ENCODE measurements at regions not wholly inside any gene's neighbourhood (a gene's known extent, or its start where the extent isn't known, plus 50 kb on each side); places are given as distances from the start of the nearest gene placed in this dataset.
"Not testable (repeated sequence)": the region's sequence is repeated elsewhere in the genome, so short reads cannot be mapped to it uniquely, and the experiment has no call there.

GRCh38 chr9:129435291-129435690 lies 185.6 kb downstream of the C9orf50 start:
- DNase-seq (ENCODE audit: low read depth), result no peak
- TF ChIP-seq, protein P1, sequence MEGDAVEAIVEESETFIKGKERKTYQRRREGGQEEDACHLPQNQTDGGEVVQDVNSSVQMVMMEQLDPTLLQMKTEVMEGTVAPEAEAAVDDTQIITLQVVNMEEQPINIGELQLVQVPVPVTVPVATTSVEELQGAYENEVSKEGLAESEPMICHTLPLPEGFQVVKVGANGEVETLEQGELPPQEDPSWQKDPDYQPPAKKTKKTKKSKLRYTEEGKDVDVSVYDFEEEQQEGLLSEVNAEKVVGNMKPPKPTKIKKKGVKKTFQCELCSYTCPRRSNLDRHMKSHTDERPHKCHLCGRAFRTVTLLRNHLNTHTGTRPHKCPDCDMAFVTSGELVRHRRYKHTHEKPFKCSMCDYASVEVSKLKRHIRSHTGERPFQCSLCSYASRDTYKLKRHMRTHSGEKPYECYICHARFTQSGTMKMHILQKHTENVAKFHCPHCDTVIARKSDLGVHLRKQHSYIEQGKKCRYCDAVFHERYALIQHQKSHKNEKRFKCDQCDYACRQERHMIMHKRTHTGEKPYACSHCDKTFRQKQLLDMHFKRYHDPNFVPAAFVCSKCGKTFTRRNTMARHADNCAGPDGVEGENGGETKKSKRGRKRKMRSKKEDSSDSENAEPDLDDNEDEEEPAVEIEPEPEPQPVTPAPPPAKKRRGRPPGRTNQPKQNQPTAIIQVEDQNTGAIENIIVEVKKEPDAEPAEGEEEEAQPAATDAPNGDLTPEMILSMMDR (IDR thresholded peaks at IDR 0.05; ENCODE audit: low read length, missing control alignments), result no peak
- no peak overlapping the region for H3K4me3 ChIP-seq (replicated peaks; ENCODE audit: low read depth, low read length)

DNA sequence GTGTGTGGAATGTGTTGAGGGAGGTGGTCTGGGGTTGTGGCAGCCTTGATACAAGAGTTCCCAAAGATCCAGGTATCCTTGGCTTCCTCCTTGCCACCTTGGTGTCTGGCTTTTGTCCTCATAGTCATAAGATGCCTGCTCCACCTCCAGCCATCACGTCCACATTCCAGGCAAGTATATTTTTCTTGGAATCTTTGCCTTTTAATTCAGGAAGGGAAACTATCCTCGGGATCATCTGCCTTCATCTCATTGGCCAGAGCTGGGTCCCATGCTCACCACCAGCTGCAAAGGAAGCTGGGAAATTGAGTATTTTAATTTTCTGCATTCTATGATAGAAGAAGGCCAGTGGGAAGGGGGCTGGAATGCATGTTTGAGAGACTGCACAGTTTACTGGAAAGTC lies 186.7 kb downstream of the C9orf50 start:
- TF ChIP-seq, protein P1 (IDR thresholded peaks at IDR 0.05; ENCODE audit: low read length, missing control alignments), result no peak
- H3K4me3 ChIP-seq (replicated peaks; ENCODE audit: low read depth, low read length), result no peak overlapping the region
- DNase-seq (ENCODE audit: low read depth), result peak; percentile 24

- DNase-seq (ENCODE audit: low read depth), result no peak
- no peak overlapping the region for H3K4me3 ChIP-seq (replicated peaks; ENCODE audit: low read depth, low read length)
- TF ChIP-seq, protein P1 (IDR thresholded peaks at IDR 0.05; ENCODE audit: low read length, missing control alignments), result no peak
Measured at GRCh38 chr9:129432297-129433154, 188.4 kb downstream of the C9orf50 start.

DNA sequence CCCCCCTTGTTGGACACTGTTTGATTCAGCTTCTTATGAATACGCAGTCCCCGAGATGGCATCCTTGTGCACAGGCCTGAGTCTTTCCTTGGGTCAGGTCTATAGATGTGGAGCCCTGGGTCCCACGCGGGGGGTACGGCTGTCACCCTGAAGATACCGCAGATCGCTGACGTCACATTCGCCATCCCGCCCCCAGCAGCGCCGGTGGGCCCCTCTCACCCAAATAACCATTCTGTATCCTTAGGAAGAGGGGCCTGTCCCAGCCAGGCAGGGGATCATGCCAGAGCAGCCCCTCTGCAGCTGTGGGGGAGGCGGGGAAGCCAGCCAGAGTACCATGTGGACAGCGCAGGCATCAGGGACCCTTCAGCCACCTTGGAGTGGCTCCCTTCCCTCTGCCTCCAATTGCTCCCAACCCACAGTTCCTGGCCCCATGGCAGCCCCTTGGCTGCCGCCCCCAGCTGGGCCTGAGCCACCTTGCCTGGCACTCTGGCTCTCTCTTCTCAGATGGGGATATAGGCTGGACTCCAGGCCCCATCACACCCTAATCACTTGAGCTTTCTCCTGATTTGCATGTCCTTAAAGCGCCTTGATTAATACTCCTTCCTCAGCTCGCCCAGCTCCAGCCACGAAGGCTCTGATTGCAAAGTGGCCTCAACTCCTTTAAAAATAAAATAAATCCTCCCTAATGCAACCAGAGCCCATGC lies 189.8 kb downstream of the C9orf50 start:
- no peak overlapping the region for H3K4me3 ChIP-seq (replicated peaks; ENCODE audit: low read depth, low read length)
- TF ChIP-seq, protein P1 (IDR thresholded peaks at IDR 0.05; ENCODE audit: low read length, missing control alignments), result no peak
- DNase-seq (ENCODE audit: low read depth), result no peak

DNA sequence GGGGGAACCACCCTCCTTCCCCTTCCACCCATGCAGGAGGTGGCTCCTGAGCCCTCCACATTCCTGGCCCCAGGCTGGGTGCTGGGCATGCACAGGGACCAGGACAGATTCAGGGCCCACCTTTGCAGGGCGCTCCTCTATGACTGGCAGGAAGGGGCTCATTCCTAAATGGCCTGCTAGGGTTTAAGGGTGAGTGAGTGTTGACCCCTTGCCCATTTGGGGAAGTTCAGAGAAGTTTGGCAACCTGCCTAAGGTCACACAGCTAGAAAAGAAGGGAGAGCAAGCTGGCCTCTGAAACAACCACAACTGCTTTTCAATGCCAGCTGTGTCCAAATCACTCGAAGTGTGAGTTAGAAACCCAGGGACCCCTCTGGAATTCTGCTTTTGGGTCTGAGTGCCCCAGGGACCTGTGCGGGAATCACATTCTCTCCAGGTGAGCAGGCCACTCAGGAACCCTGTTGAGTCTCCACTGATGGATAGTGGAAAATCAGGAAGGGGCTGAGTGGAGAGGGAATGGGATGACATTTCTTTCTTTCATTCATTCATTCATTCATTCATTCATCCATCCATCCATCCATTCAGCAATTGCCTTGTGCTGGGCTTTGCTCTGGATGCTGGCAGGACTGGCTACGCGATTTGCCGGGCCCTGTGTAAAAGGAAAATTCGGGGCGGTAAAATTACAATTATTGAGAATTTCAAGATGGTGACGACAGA lies 191.9 kb downstream of the C9orf50 start:
- DNase-seq (ENCODE audit: low read depth), result no peak
- TF ChIP-seq, protein P1 (IDR thresholded peaks at IDR 0.05; ENCODE audit: low read length, missing control alignments), result no peak
- no peak overlapping the region for H3K4me3 ChIP-seq (replicated peaks; ENCODE audit: low read depth, low read length)

- TF ChIP-seq, protein P1 (IDR thresholded peaks at IDR 0.05; ENCODE audit: low read length, missing control alignments), result no peak
- H3K4me3 ChIP-seq (replicated peaks; ENCODE audit: low read depth, low read length), result no peak overlapping the region
- DNase-seq (ENCODE audit: low read depth), result no peak
Measured at GRCh38 chr9:129427149-129427548, 193.8 kb downstream of the C9orf50 start.

GRCh38 chr9:129423755-129424154 lies 197.1 kb downstream of the C9orf50 start:
- DNase-seq (ENCODE audit: low read depth); H3K4me3 ChIP-seq (replicated peaks; ENCODE audit: low read depth, low read length): not testable (repeated sequence)
